SK-N-SH treated with all-trans-retinoic acid at 6 μM for 48 hours (cell line): ENCODE measurements at regions not wholly inside any gene's neighbourhood (a gene's known extent, or its start where the extent isn't known, plus 50 kb on each side); places are given as distances from the start of the nearest gene placed in this dataset.

Source experiments
- BACH2 ChIP-seq: fragments of 250-450 bp; sonication (Bioruptor Pico); IDR thresholded peaks from 2 replicates; pipeline ENCODE4 v1.9.0; 2021; ENCODE audit warnings: mild to moderate bottlenecking, borderline replicate concordance
- ESRRG ChIP-seq: fragments of 250-450 bp; sonication (Bioruptor Pico); IDR thresholded peaks from 2 replicates; pipeline ENCODE4 v1.6.1; 2021; ENCODE audit warnings: mild to moderate bottlenecking
- ZC3H10 ChIP-seq: fragments of 250-450 bp; sonication (Bioruptor Pico); IDR thresholded peaks from 2 replicates; pipeline ENCODE4 v1.5.1; 2021; ENCODE audit warnings: mild to moderate bottlenecking, moderate library complexity
- ZFP3 ChIP-seq: fragments of 250-450 bp; sonication (Bioruptor Pico); IDR thresholded peaks from 2 replicates; pipeline ENCODE4 v1.5.0; 2020; ENCODE audit warnings: mild to moderate bottlenecking, moderate library complexity
- ZNF565 ChIP-seq: fragments of 450-650 bp; formaldehyde crosslinking; conservative IDR thresholded peaks from 2 replicates; pipeline ENCODE4 v1.5.0; 2020; ENCODE audit warnings: low read depth, mild to moderate bottlenecking, moderate library complexity
- ZNF8 ChIP-seq: fragments of 450-650 bp; formaldehyde crosslinking; IDR thresholded peaks from 2 replicates; pipeline ENCODE4 v1.5.0; 2020; ENCODE audit warnings: mild to moderate bottlenecking, moderate library complexity
- TF ChIP-seq, protein P1 (sequence below): fragments of 250-450 bp; sonication (Bioruptor Pico); IDR thresholded peaks from 2 replicates; pipeline ENCODE4 v1.5.0; 2020; ENCODE audit warnings: mild to moderate bottlenecking, moderate library complexity
- TF ChIP-seq, protein P2 (sequence below): fragments of 250-450 bp; sonication (Bioruptor Pico); IDR thresholded peaks from 2 replicates; pipeline ENCODE4 v1.8.0; 2020; ENCODE audit warnings: mild to moderate bottlenecking, moderate library complexity, borderline replicate concordance

DNA sequence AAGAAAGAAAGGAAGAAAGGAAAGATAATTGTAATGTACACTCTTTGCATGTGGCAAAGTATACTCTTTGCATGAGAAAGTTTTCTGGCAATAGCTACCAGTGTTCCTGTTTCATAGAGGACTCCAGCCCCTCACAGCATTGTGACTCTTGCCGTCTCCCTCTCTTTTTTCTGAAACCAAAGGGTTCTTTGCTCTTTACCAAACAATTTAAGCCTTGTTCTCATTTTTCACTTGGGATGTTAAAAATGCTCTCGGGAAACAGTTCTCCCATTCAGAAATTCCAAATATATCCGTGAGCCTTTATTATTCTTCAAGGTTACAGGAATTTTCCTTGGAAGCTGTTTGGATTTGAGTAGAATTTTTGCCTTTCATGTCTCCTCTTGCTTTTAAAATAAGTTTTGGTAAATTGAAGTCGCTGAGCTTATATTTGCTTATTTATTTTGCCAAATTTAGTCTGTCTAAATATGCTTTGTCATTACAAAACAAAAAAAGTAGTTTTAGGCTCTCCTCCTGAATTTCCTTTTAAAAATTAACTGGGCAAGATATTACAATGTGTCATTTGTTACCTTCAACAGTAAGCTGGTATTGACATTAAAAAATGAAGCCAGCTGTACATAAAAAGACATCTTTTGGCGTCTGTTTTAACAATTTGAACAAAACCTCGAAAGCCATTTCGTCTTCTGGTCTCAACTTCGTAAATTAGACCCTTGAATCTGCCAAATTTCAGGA, 103.8 kb upstream of the ARMC2 start:
- TF ChIP-seq ZNF8 (no peak), ZNF565 (CRISPR knock-in tag) (no peak), ZFP3 (CRISPR knock-in tag) (no peak), ESRRG (CRISPR knock-in tag) (no peak), BACH2 (CRISPR knock-in tag) (no peak), ZC3H10 (CRISPR knock-in tag) (no peak)
- TF ChIP-seq, protein P1, sequence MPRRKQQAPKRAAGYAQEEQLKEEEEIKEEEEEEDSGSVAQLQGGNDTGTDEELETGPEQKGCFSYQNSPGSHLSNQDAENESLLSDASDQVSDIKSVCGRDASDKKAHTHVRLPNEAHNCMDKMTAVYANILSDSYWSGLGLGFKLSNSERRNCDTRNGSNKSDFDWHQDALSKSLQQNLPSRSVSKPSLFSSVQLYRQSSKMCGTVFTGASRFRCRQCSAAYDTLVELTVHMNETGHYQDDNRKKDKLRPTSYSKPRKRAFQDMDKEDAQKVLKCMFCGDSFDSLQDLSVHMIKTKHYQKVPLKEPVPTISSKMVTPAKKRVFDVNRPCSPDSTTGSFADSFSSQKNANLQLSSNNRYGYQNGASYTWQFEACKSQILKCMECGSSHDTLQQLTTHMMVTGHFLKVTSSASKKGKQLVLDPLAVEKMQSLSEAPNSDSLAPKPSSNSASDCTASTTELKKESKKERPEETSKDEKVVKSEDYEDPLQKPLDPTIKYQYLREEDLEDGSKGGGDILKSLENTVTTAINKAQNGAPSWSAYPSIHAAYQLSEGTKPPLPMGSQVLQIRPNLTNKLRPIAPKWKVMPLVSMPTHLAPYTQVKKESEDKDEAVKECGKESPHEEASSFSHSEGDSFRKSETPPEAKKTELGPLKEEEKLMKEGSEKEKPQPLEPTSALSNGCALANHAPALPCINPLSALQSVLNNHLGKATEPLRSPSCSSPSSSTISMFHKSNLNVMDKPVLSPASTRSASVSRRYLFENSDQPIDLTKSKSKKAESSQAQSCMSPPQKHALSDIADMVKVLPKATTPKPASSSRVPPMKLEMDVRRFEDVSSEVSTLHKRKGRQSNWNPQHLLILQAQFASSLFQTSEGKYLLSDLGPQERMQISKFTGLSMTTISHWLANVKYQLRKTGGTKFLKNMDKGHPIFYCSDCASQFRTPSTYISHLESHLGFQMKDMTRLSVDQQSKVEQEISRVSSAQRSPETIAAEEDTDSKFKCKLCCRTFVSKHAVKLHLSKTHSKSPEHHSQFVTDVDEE (CRISPR knock-in tag), result no peak
- TF ChIP-seq, protein P2, sequence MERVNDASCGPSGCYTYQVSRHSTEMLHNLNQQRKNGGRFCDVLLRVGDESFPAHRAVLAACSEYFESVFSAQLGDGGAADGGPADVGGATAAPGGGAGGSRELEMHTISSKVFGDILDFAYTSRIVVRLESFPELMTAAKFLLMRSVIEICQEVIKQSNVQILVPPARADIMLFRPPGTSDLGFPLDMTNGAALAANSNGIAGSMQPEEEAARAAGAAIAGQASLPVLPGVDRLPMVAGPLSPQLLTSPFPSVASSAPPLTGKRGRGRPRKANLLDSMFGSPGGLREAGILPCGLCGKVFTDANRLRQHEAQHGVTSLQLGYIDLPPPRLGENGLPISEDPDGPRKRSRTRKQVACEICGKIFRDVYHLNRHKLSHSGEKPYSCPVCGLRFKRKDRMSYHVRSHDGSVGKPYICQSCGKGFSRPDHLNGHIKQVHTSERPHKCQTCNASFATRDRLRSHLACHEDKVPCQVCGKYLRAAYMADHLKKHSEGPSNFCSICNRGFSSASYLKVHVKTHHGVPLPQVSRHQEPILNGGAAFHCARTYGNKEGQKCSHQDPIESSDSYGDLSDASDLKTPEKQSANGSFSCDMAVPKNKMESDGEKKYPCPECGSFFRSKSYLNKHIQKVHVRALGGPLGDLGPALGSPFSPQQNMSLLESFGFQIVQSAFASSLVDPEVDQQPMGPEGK (CRISPR knock-in tag), result no peak
